Stimulated activated CD4-positive, alpha-beta T cell treated with anti-CD3 and anti-CD28 coated beads, TNF-alpha, amount 100 ng/mL, for 24 hours (primary cell): ENCODE measurements at regions not wholly inside any gene's neighbourhood (a gene's known extent, or its start where the extent isn't known, plus 50 kb on each side); places are given as distances from the start of the nearest gene placed in this dataset.
A peak's percentile ranks its signal among the peaks of the same experiment; 100 is the strongest.
"Not testable (repeated sequence)": the region's sequence is repeated elsewhere in the genome, so short reads cannot be mapped to it uniquely, and the experiment has no call there.

ENCODE experiments used
- DNase-seq, 3 experiments: peaks; one replicate each; pipeline ENCODE4 v3.0.0-alpha.2; 2020; ENCODE audit warnings: low read depth in 3 of 3

DNA sequence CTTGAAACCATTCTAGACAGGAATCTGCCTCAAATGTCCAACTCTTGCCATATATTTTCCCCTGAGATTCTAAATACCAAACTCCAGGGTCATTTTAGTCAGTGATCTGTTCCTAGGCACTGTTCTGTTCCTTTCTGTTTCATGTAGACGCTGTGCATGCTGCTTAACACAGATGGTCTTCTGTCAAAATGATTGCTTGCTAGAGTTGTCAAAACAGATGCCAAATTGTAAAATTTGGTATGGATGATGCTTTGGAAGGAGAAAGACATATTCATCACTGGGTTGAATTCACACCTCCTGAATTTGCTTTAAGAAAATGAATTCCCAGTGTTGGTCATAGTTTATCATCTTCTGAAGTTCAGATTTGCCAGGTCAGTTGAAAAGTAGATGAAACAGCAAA is 425.9 kb downstream of the ETS1 start:
- DNase-seq = no peak

- no peak for DNase-seq
Measured at GRCh38 chr11:128158860-128159259, 428.5 kb downstream of the ETS1 start.

- DNase-seq = peak; percentile 25 to 61 (median 34)
Measured at GRCh38 chr11:128157423-128158298, 429.7 kb downstream of the ETS1 start.

- DNase-seq = no peak
Measured at GRCh38 chr11:128156486-128156885, 430.9 kb downstream of the ETS1 start.

- no peak for DNase-seq
Measured at GRCh38 chr11:128155590-128155989, 431.8 kb downstream of the ETS1 start.

DNA sequence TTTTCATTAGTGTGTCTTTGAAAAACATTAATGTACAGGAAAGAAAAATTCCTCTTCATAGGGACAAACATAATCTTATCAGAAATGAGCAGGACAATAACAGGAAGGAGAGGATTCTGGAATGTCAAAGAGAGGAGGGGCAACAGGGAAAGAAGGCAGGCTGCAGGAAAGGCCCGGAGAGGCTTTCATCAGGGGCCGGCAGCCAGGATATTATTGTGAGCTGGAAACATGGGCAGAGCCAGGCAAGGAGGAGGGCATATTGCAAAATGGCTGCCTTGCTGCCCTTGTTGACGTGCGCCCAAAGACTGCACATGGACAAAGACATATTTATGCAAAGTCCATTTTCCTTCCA is 433.7 kb downstream of the ETS1 start:
- no peak for DNase-seq

DNA sequence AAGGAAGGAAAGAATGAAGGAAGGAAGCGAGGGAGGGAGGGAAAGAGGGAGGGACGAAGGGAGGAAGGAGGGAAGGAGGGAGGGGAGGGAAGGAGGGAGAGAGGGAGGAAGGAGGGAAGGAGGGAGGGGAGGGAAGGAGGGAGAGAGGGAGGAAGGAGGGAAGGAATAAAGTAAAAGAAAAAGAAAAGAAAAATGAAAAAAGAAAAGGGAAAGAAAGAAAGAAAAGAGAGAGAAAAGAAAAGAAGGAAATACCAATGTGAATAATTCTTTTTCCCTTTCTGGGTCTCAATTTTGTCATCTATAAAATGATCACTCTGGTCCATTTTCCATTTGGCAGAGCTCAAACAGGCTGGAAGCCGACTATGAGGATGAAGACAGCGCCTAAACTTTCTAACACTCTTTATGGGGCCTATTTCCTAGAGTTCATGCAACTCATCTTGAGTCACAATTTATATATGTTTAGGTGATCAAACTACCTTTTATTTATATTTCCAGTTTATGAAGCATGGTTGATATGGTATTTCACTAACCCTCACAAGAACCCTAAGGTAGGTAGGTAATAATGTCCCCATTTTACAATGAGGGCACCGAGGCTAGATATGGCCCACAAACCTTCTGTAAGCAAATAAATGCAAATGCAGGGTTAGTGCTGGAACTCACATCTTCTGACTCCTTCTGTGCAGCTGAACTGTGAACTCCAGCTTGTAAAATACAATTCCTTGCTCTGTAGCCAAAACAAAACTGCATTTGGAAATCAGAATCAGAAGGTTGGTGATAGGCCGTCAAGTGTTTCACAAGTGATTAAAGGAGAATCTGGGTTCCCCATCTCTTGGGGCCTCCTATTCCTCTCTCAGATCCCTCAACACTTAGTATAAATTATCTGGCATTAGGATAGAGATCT is 434.3 kb downstream of the ETS1 start:
- no peak for DNase-seq

GRCh38 chr11:128151780-128152179 is 435.6 kb downstream of the ETS1 start:
- no peak for DNase-seq

GRCh38 chr11:128151338-128151737 is 436.0 kb downstream of the ETS1 start:
- no peak for DNase-seq

DNA sequence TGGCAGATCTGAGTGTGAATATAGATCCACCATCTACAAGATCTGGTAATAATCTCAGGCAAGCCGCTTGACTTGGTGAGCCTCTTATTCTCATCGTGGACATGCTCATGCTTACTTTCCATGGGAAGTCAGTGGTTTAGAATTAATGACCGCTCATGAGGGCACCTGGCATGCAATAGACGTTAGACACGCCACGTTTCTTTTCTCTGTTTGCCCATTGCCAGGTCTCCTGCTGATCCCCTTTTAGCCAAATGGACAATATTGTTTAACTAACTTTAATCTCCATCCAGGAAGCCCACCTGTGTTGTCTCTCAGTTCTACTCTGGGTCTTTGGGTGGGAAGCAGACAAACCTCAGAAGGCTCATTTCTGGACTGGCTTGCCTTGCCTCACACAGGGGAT is 439.1 kb downstream of the ETS1 start:
- DNase-seq = no peak

- no peak for DNase-seq
Measured at GRCh38 chr11:128146926-128147605, 440.3 kb downstream of the ETS1 start.

DNA sequence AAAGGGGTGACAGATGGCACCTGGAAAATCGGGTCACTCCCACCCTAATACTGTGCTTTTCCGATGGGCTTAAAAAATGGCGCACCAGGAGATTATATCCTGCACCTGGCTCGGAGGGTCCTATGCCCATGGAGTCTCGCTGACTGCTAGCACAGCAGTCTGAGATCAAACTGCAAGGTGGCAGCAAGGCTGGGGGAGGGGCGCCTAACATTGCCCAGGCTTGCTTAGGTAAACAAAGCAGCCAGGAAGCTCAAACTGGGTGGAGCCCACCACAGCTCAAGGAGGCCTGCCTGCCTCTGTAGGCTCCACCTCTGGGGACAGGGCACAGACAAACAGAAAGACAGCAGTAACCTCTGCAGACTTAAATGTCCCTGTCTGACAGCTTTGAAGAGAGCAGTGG is 447.1 kb downstream of the ETS1 start:
- DNase-seq = not testable (repeated sequence)

DNA sequence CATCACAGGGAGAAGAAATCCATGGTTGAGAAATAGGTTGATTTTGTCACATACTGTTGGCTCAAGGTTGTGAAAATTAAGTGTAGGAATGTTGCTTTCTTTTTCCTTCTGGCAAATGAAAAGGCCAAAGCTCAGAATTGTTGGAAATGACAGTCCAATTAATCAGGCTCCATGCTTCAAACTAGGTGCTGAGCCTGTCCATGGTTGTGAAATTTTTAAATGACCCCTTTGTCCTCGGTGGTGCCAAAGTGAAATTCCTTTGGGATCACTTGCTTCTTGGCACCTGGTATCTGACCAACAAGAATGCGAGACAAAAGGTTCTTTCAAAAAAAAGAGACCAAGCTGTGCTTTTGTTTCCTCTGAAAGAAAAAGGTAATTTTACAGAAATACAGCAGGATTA is 451.9 kb downstream of the ETS1 start:
- no peak for DNase-seq

DNA sequence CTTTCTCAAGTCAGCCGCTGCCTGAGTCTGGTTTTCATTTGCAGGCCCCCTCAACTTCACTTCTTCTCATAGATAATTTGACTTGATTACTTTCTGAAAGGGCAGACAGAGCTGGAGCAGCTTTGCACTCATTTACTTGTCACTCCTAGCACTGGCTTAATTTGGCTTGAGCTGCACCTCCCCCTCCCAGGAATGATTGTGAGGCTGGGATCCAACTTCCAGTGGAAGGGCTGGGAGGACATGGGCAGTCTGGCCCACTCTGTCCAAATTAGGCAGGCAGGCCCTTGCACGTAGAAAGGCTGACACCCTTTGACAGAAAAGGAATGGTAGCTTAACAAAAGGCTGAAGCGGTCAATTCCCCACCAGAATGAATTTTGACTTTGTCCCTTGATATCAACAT is 453.9 kb downstream of the ETS1 start:
- no peak for DNase-seq

DNA sequence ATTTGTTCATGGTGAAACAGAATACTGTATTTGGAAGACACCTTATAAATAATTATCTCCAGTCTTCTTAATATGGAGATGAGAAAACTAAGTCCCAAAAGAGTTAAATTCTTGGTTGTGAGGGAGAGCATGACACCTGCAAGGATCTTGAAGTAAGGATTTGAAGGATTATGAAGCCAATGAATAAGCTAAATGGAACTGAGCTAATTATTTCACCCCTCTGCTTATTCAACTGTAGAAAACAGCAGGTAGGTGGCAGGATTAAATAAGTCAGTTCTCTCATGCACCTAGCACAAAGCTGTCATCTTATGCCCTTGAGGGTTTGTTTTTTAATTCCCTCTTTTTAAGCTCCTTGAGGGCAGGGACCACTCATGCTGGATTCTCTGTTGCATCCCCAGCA is 457.3 kb downstream of the ETS1 start:
- no peak for DNase-seq

- no peak for DNase-seq
Measured at GRCh38 chr11:128125723-128126122, 461.6 kb downstream of the ETS1 start.

GRCh38 chr11:128116885-128117284 is 470.5 kb downstream of the ETS1 start:
- DNase-seq = no peak

DNA sequence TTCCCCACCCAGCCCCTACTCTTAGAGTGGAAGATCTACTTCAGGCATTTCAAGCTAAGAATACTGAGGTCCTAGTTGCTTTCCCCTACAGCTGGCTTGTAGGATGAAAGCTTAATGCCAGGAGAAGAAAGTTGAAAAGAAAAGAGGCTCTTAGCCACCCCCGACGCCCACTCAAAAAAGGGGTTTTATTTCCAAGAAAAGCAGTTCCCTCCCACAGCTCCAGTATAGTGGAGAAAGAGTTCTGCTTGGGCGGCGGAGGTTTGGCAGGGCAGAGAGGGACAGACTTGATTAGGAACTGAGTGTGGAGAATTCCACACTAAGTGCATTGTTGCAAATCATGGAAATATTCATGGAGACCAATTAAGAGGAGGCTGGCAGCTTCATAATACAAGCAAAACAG is 470.9 kb downstream of the ETS1 start:
- no peak for DNase-seq

- DNase-seq = no peak
Measured at GRCh38 chr11:128105950-128106349, 481.4 kb downstream of the ETS1 start.

- no peak for DNase-seq
Measured at GRCh38 chr11:128105511-128105910, 481.8 kb downstream of the ETS1 start.

DNA sequence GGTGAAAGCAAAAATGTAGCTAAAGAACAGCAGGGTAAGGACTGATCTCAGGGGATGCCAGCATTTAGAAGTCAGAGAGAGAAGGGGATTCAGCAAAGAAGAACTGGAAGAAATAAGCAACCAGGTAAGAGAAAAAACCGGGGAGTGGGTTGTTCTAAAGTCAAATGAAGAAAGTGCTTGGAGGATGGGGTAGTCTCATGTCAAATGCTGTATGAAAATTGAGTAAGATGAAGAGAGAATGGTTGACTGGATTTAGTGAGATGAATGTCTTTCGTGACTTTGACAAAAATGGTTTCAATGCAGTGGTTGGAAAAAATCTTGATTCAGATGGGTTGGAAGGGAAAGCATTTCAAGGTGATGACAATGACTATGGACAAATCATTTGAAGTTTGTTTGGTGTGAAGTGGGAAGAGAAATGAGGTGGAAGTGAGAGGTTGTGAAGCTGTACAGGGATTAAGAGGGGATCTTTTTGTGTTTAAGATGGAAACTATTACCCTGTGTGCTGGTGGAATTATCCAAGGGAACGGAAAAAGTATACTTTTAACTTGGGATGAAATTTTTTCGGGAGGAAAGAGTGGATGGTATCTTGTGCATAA is 484.0 kb downstream of the ETS1 start:
- DNase-seq = no peak

- no peak for DNase-seq
Measured at GRCh38 chr11:128098781-128099180, 488.6 kb downstream of the ETS1 start.
